Aorta (tissue), 5 donors: ENCODE measurements at regions not wholly inside any gene's neighbourhood (a gene's known extent, or its start where the extent isn't known, plus 50 kb on each side); places are given as distances from the start of the nearest gene placed in this dataset.

Source experiments
- ATAC-seq: fragments of 200-7000 bp; cut with Tn5 transposase; one replicate; pipeline ENCODE4 v1.9.1; 2022; ENCODE audit warnings: moderate library complexity; ENCODE audit not compliant: low FRiP score
- DNase-seq, 2 donors: peaks; one replicate each; pipeline ENCODE4 v3.0.0-alpha.2; 2020
- H3K27ac ChIP-seq, 2 donors: one replicate each; pipeline ENCODE4 v1.5.1; 2013; ENCODE audit warnings: low read length in 2 of 2, mild to moderate bottlenecking in 2 of 2, moderate library complexity in 2 of 2, control low read depth in 1 of 2, inconsistent platforms in 1 of 2, low read depth in 1 of 2
- H3K27me3 ChIP-seq, 2 donors: one replicate each; pipeline ENCODE4 v1.6.1; 2013; ENCODE audit warnings: control low read depth in 1 of 2, low read length in 1 of 2, mild to moderate bottlenecking in 1 of 2, moderate library complexity in 1 of 2; ENCODE audit not compliant: insufficient read depth in 2 of 2, control insufficient read depth in 1 of 2
- H3K36me3 ChIP-seq, 2 donors: one replicate each; pipeline ENCODE4 v1.6.1; 2013; ENCODE audit warnings: control low read depth in 1 of 2, low read length in 1 of 2, mild to moderate bottlenecking in 1 of 2; ENCODE audit not compliant: insufficient read depth in 2 of 2, control insufficient read depth in 1 of 2
- H3K4me1 ChIP-seq, 2 donors: one replicate each; pipeline ENCODE4 v1.6.1; 2013; ENCODE audit warnings: low read length in 2 of 2, control low read depth in 1 of 2, mild to moderate bottlenecking in 1 of 2, moderate library complexity in 1 of 2; ENCODE audit not compliant: insufficient read depth in 2 of 2, control insufficient read depth in 1 of 2
- H3K4me3 ChIP-seq, 2 donors: one replicate each; pipeline ENCODE4 v1.5.1; 2013; ENCODE audit warnings: low read length in 2 of 2, control low read depth in 1 of 2, mild to moderate bottlenecking in 1 of 2
- H3K9me3 ChIP-seq: one replicate; pipeline ENCODE4 v1.6.1; 2013; ENCODE audit warnings: mild to moderate bottlenecking, low read length; ENCODE audit not compliant: control insufficient read depth
- WGBS, 2 donors: extraction: QIAGEN DNeasy Blood & Tissue Kit; methylation state at CpG; one replicate each; pipeline ENCODE4 v1.1.7; 2013; 5-methylcytosine and 5-hydroxymethylcytosine counted together
- intact Hi-C, 2 donors: fragments of 100-400 bp; cut with DNase I; formaldehyde crosslinking; loops; one replicate each; pipeline versions ENCODE4 v1.14.2 to v1.15.0; 2022
- donor health status: healthy with polysubstance abuse.
- donor health status: Bipolar disorder and iron deficiency.
- donor health status: DM: no; HTN: no; CAD: no.
- donor health status: DM: no; HTN: no; CAD: no.
- donor health status: DM: yes; HTN: yes; CAD: no.

GRCh38 chr3:107939691-107940442 lies 151.0 kb downstream of the CD47 start:
- no peaks in the 10 kb centered on the region for H3K9me3 ChIP-seq
- intact Hi-C loops, result loop anchor here (5.0 kb wide), 2 partner anchors 467 to 537 kb away; no protein-coding TSS in a partner anchor
- H3K4me3 ChIP-seq, result no peak overlapping the region
- H3K4me1 ChIP-seq, result no peaks in the 10 kb centered on the region
- ATAC-seq, result no peak
- 61 to 64% methylated on average over 10 of the region's 10 CpGs for WGBS, 2 donors
- no peak for DNase-seq
- H3K27me3 ChIP-seq, result no peaks in the 10 kb centered on the region
- H3K27ac ChIP-seq, result no peak overlapping the region
- no peaks in the 10 kb centered on the region for H3K36me3 ChIP-seq

- no peak for ATAC-seq
- Histone ChIP-seq H3K27ac (no peak overlapping the region), H3K27me3 (no peaks in the 10 kb centered on the region), H3K9me3 (no peaks in the 10 kb centered on the region), H3K4me1 (no peaks in the 10 kb centered on the region), H3K36me3 (no peaks in the 10 kb centered on the region), H3K4me3 (no peak overlapping the region)
- DNase-seq, result no peak
- intact Hi-C loops, result loop anchor here (5.0 kb wide), 2 partner anchors 469 to 539 kb away; no protein-coding TSS in a partner anchor
These were observed 152.7 kb downstream of the CD47 start for GRCh38 chr3:107938143-107938542.

- 94 to 97% methylated on average over 4 of the region's 4 CpGs for WGBS, 2 donors
- Histone ChIP-seq H3K27me3 (no peaks in the 10 kb centered on the region), H3K36me3 (no peaks in the 10 kb centered on the region), H3K9me3 (no peaks in the 10 kb centered on the region), H3K4me1 (no peaks in the 10 kb centered on the region), H3K4me3 (no peak overlapping the region), H3K27ac (no peak overlapping the region)
- no peak for DNase-seq
- no peak for ATAC-seq
- intact Hi-C loops, result loop anchor here (5.0 kb wide), 2 partner anchors 472 to 542 kb away; no protein-coding TSS in a partner anchor
These were observed 156.0 kb downstream of the CD47 start for GRCh38 chr3:107934808-107935207.

DNA sequence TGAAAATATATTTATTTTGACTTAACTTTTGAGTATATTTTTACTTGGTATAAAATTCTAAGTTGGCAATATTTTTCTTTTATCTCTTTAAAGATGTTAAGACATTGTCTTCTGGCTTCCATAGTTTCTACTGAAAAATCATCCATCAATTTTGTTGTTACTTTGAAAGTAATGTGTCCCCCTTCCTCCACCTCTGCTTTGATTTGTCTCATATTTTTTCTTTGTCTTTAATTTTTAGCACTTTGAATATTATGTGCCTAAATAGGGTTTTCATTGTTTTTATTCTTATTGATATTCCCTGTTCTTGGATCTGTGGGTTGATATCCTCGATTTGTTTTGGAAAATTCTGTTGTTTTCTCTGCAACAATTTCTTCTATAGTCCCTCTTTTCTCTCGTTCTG lies 157.4 kb downstream of the CD47 start:
- no peaks in the 10 kb centered on the region for H3K4me1 ChIP-seq
- intact Hi-C loops, result no loop called here
- H3K27ac ChIP-seq, result no peak overlapping the region
- no peaks in the 10 kb centered on the region for H3K9me3 ChIP-seq
- DNase-seq (no peak), ATAC-seq (no peak)
- no peaks in the 10 kb centered on the region for H3K36me3 ChIP-seq
- H3K27me3 ChIP-seq, result no peaks in the 10 kb centered on the region
- 92 to 94% methylated on average over 2 of the region's 2 CpGs for WGBS, 2 donors
- H3K4me3 ChIP-seq, result no peak overlapping the region

DNA sequence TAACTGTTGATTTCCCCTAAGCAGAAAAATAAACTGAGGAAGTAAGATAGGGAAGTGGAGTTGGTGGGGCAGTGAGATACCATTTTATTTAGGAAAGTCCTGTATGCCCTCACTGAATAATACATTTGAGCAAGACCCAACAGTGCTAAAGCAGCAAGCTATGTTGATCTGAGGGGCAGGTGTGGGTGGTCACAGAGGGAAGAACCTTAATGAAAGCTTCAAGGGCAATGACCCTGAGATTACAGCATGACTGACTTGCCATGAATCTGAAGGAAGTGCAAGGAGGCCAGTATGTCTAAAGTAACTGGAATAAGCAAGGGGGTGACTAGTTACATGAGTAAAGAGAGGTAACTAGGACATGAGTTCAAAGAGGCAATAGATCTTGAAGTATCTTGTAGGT lies 159.5 kb downstream of the CD47 start:
- no peak for ATAC-seq
- Histone ChIP-seq H3K4me3 (no peak overlapping the region), H3K36me3 (no peaks in the 10 kb centered on the region), H3K4me1 (no peaks in the 10 kb centered on the region), H3K27me3 (no peaks in the 10 kb centered on the region), H3K27ac (no peak overlapping the region), H3K9me3 (no peaks in the 10 kb centered on the region)
- DNase-seq, result no peak
- intact Hi-C loops, result no loop called here

- intact Hi-C loops, result loop anchor here (5.0 to 10.0 kb wide), 4 partner anchors 82 to 252 kb away; no protein-coding TSS in a partner anchor
- H3K36me3 ChIP-seq, result no peaks in the 10 kb centered on the region
- H3K27me3 ChIP-seq, result no peaks in the 10 kb centered on the region
- ATAC-seq (no peak), DNase-seq (no peak)
- no peak overlapping the region for H3K27ac ChIP-seq
- H3K9me3 ChIP-seq, result no peaks in the 10 kb centered on the region
- no peak overlapping the region for H3K4me3 ChIP-seq
- no peaks in the 10 kb centered on the region for H3K4me1 ChIP-seq
- WGBS, 2 donors, result 99 to 100% methylated on average over 3 of the region's 3 CpGs
These were observed 161.7 kb downstream of the CD47 start for GRCh38 chr3:107929088-107929487.

- H3K9me3 ChIP-seq, result no peaks in the 10 kb centered on the region
- no peak overlapping the region for H3K27ac ChIP-seq
- 6 to 8% methylated on average over 8 of the region's 8 CpGs for WGBS, 2 donors
- intact Hi-C loops, result loop anchor here (5.0 to 10.0 kb wide), 4 partner anchors 81 to 251 kb away; no protein-coding TSS in a partner anchor
- H3K27me3 ChIP-seq, result no peaks in the 10 kb centered on the region
- peak; percentile 64 for ATAC-seq
- H3K36me3 ChIP-seq, result no peaks in the 10 kb centered on the region
- no peak for DNase-seq
- peak overlapping the region; percentile 30 to 54 for H3K4me3 ChIP-seq
- H3K4me1 ChIP-seq, result no peaks in the 10 kb centered on the region
These were observed 162.8 kb downstream of the CD47 start for GRCh38 chr3:107928084-107928445.

GRCh38 chr3:107927361-107928083 lies 163.3 kb downstream of the CD47 start:
- Histone ChIP-seq H3K27me3 (no peaks in the 10 kb centered on the region), H3K9me3 (no peaks in the 10 kb centered on the region), H3K36me3 (no peaks in the 10 kb centered on the region), H3K4me3 (peak overlapping the region; percentile 30 to 54), H3K27ac (no peak overlapping the region), H3K4me1 (no peaks in the 10 kb centered on the region)
- DNase-seq, result peak; percentile 74 to 90
- WGBS, 2 donors, result 1% methylated on average over 55 of the region's 55 CpGs
- ATAC-seq, result peak; percentile 95
- intact Hi-C loops, result loop anchor here (5.0 to 10.0 kb wide), 4 partner anchors 80 to 250 kb away; no protein-coding TSS in a partner anchor
